Stimulated activated naive CD8-positive, alpha-beta T cell treated with anti-CD3 and anti-CD28 coated beads, Interleukin-15, amount 100 ng/mL, for 72 hours (primary cell): ENCODE measurements at regions not wholly inside any gene's neighbourhood (a gene's known extent, or its start where the extent isn't known, plus 50 kb on each side); places are given as distances from the start of the nearest gene placed in this dataset.

Experiments used
- ATAC-seq: fragments of 150-1000 bp; cut with Tn5 transposase; 2 replicates; pipeline ENCODE4 v1.10.0; 2021; ENCODE audit warnings: mild to moderate bottlenecking, moderate library complexity
- DNase-seq, 2 donors: peaks; one replicate each; pipeline ENCODE4 v3.0.0; 2021 to 2022
- H3K27ac Mint-ChIP-seq, 2 donors: one replicate each; pipeline ENCODE4 v1.8.0; 2022; ENCODE audit warnings: mild to moderate bottlenecking in 2 of 2, mixed read lengths in 2 of 2, moderate library complexity in 2 of 2
- H3K27me3 Mint-ChIP-seq: one replicate; pipeline ENCODE4 v1.8.0; 2022; ENCODE audit warnings: mixed read lengths
- H3K4me1 Mint-ChIP-seq: one replicate; pipeline ENCODE4 v1.8.0; 2022; ENCODE audit warnings: mild to moderate bottlenecking, mixed read lengths
- H3K4me3 Mint-ChIP-seq, 2 donors: one replicate each; pipeline ENCODE4 v1.8.0; 2022; ENCODE audit warnings: mild to moderate bottlenecking in 2 of 2, mixed read lengths in 2 of 2, moderate library complexity in 1 of 2
- H3K9me3 Mint-ChIP-seq, 2 donors: one replicate each; pipeline ENCODE4 v1.8.0; 2022; ENCODE audit warnings: mixed read lengths in 2 of 2

GRCh38 chr17:68195667-68196393, 52.0 kb upstream of the AMZ2 start:
- Mint-ChIP-seq H3K27ac (no peak overlapping the region), H3K4me1 (peaks cover 46% of the 10 kb centered on the region), H3K4me3 (peak overlapping the region; percentile 66 to 81), H3K27me3 (peaks cover 60% of the 10 kb centered on the region), H3K9me3 (no peaks in the 10 kb centered on the region)
- DNase-seq = no peak
- ATAC-seq = no peak

DNA sequence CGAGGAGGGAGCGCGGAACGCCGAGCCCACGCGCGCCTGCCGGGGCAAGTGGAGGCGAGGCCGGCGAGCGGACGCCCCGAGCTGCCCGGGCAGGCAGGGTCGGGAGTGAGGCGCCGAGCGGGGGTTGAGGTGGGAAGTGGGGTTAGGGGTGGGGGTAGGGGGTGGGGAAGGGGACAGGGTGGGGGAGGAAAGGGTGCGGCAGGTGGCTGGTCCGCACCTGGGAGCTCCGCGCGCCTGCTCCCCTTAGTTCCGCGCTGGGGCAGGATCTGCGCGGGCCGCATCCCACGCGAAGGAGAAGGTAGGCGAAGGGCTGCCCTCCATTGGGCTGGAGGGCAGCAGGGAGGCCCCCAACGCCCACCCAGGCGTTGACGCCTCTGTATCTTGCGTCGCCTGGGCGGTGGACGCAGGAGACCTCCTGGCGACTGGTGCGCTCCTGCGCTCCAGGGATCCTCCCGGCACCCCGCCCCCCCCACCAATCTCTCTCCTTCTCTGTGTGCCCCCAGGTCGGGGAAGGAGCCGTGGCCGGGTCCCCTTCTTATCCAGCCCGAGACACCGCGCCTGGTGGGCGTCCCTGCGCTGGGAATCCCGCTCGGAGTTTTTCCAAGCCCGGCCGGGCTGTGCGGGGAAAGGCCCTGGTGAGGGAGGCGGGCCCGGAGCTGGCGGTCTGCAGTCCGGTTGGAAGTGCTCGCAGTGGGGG, 51.3 kb upstream of the AMZ2 start:
- Mint-ChIP-seq H3K4me1 (peaks cover 53% of the 10 kb centered on the region), H3K4me3 (peak overlapping the region; percentile 72 to 81), H3K9me3 (no peaks in the 10 kb centered on the region), H3K27me3 (peaks cover 67% of the 10 kb centered on the region), H3K27ac (no peak overlapping the region)
- no peak for ATAC-seq
- no peak for DNase-seq

DNA sequence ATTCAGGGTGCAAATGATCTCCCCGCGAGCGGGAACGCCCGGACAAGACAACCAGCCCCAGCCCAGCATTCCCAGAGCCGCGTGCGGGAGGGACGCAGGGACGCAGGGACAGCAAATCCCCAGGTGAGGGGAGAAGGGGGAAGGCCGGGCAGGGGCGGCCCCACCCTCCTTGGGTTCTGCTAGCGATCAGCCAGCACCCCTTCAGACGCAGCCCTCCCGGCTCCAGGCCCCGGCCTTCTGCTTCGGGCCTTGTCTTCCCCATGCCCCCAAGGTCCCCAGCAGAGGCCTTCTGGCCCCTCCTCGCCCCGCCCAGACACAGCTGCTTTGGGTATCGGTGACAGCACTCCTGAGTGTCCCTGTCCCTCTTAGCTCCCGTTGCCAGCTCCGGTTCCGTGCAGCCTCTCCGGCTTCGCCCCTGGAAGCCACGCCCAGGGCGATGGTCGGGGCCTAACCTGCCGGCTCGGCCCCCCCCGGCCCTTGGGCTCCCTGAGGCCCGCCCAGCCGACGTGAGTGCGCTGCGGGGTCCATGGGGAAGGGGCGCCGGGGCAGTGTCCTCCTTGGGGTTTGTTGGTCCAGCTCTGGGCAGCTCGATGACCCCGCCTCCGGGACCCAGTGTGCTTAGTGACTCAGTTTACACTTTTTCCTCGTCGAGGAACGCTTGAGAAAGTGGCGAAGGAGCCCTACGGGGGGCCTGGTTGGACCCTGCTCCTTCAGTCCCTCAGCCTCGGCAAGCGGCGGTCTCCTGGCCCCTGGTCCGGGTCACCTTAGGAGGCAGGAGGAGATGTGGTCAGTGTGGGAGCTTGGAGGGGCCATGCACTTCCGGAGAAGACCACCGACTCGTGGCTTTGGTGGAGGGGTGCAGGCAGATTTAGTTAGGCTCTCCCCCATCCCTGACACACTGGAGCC, 50.5 kb upstream of the AMZ2 start:
- Mint-ChIP-seq H3K27me3 (peaks cover 72% of the 10 kb centered on the region), H3K9me3 (no peaks in the 10 kb centered on the region), H3K4me3 (peak overlapping the region; percentile 72 to 79), H3K27ac (no peak overlapping the region), H3K4me1 (peaks cover 53% of the 10 kb centered on the region)
- DNase-seq (peak in 1 of 2 donors; percentile 41), ATAC-seq (peak; percentile 21)

GRCh38 chr17:68197997-68198930, 49.6 kb upstream of the AMZ2 start:
- H3K27ac Mint-ChIP-seq = no peak overlapping the region
- peak overlapping the region; percentile 72 to 79 for H3K4me3 Mint-ChIP-seq
- no peaks in the 10 kb centered on the region for H3K9me3 Mint-ChIP-seq
- no peak for DNase-seq
- ATAC-seq = peak; percentile 2
- peaks cover 53% of the 10 kb centered on the region for H3K4me1 Mint-ChIP-seq
- peaks cover 81% of the 10 kb centered on the region for H3K27me3 Mint-ChIP-seq
